A549 (cell line): ENCODE measurements at regions not wholly inside any gene's neighbourhood (a gene's known extent, or its start where the extent isn't known, plus 50 kb on each side); places are given as distances from the start of the nearest gene placed in this dataset.

ENCODE experiments used
- ATAC-seq, 2 experiments: fragments of 200-7000 bp in 1 of 2; fragments of >200 bp in 1 of 2; cut with Nextera tagmentation in 1 of 2; cut with Tn5 transposase in 1 of 2; 3 replicates each; pipeline versions ENCODE4 v1.8.0 to v1.9.1; 2018 to 2020; ENCODE audit warnings: mild to moderate bottlenecking in 1 of 2, moderate library complexity in 1 of 2
- CTCF ChIA-PET: fragments of 300-600 bp; sonication (Branson Sonifier 250); formaldehyde crosslinking; extraction: SDS; loops from one replicate; lab custom pipeline; 2021; ENCODE audit warnings: antibody characterized with exemption, inconsistent platforms; lab: Yijun Ruan, JAX
- POLR2A ChIA-PET: fragments of 350-600 bp; formaldehyde crosslinking; extraction: SDS; loops from one replicate; lab custom pipeline; 2021; ENCODE audit warnings: antibody characterized with exemption, inconsistent platforms; lab: Yijun Ruan, JAX
- DNase-seq, 2 experiments: peaks; one replicate each; pipeline versions ENCODE4 v3.0.0 to v3.0.0-alpha.2; 2011 to 2016; ENCODE audit warnings: low read depth in 1 of 2, low spot score in 1 of 2
- FAIRE-seq: peaks from 2 replicates; lab custom pipeline; 2011; peaks lifted over from hg19 to GRCh38; lab: Jason Lieb, UNC
- H3K27ac ChIP-seq, 2 experiments: fragments of >200 bp; sonication (Bioruptor Twin); formaldehyde crosslinking; 3 replicates each; pipeline ENCODE4 v1.5.1; 2016 to 2017
- H3K4me1 ChIP-seq: fragments of >200 bp; sonication (Bioruptor Twin); formaldehyde crosslinking; 3 replicates; pipeline ENCODE4 v1.6.1; 2016
- H3K4me2 ChIP-seq: fragments of >200 bp; sonication (Bioruptor Twin); formaldehyde crosslinking; 3 replicates; pipeline ENCODE4 v1.6.1; 2016
- H3K4me3 ChIP-seq: fragments of >200 bp; sonication (Bioruptor Twin); formaldehyde crosslinking; 3 replicates; pipeline ENCODE4 v1.5.1; 2016
- H3K9me3 ChIP-seq: fragments of >200 bp; sonication (Bioruptor Twin); formaldehyde crosslinking; 3 replicates; pipeline ENCODE4 v1.6.1; 2016
- ATOH8 ChIP-seq: fragments of 250-450 bp; sonication (Bioruptor Pico); IDR thresholded peaks from 2 replicates; pipeline ENCODE4 v1.5.0; 2020; ENCODE audit warnings: low read depth, mild to moderate bottlenecking, moderate library complexity
- BHLHE40 ChIP-seq: IDR thresholded peaks from 2 replicates; pipeline ENCODE4 v1.6.1; 2012; ENCODE audit warnings: low read depth, low read length, inconsistent platforms
- CBX2 ChIP-seq: fragments of 200-600 bp; sonication (generic); IDR thresholded peaks from 2 replicates; pipeline ENCODE4 v1.6.1; 2016; ENCODE audit warnings: low read depth, mild to moderate bottlenecking, borderline replicate concordance
- CEBPB ChIP-seq, 2 experiments: fragments of >200 bp in 1 of 2; sonication (Bioruptor Twin) in 1 of 2; formaldehyde crosslinking in 1 of 2; IDR thresholded peaks; 2 replicates each; pipeline ENCODE4 v1.6.1; 2012 to 2016
- CHD2 ChIP-seq: fragments of 150-350 bp; IDR thresholded peaks from 2 replicates; pipeline ENCODE4 v1.6.1; 2014; ENCODE audit warnings: low read length; ENCODE audit not compliant: partially characterized antibody
- CHD4 ChIP-seq: fragments of 200-600 bp; sonication (generic); IDR thresholded peaks from 2 replicates; pipeline ENCODE4 v1.6.1; 2016; ENCODE audit warnings: antibody characterized with exemption, mild to moderate bottlenecking, borderline replicate concordance
- EHF ChIP-seq: fragments of 250-450 bp; sonication (Bioruptor Pico); IDR thresholded peaks from 2 replicates; pipeline ENCODE4 v1.5.0; 2020; ENCODE audit warnings: mild to moderate bottlenecking
- EHMT2 ChIP-seq: fragments of 200-600 bp; sonication (generic); IDR thresholded peaks from 2 replicates; pipeline ENCODE4 v1.6.1; 2016; ENCODE audit warnings: antibody characterized with exemption, low read depth, mild to moderate bottlenecking, moderate library complexity
- EP300 ChIP-seq, 2 experiments: fragments of >200 bp; sonication (Bioruptor Twin); formaldehyde crosslinking; IDR thresholded peaks; 2 replicates in 1 of 2; 3 replicates in 1 of 2; pipeline ENCODE4 v1.6.1; 2016 to 2017
- ESRRA ChIP-seq: fragments of 150-350 bp; IDR thresholded peaks from 2 replicates; pipeline ENCODE4 v1.6.1; 2014; ENCODE audit warnings: mild to moderate bottlenecking, low read length, borderline replicate concordance
- FOXS1 ChIP-seq: fragments of 250-450 bp; sonication (Bioruptor Pico); IDR thresholded peaks from 2 replicates; pipeline ENCODE4 v1.5.0; 2020; ENCODE audit warnings: mild to moderate bottlenecking, moderate library complexity
- HDAC2 ChIP-seq: fragments of 200-600 bp; sonication (generic); IDR thresholded peaks from 2 replicates; pipeline ENCODE4 v1.6.1; 2016
- HES2 ChIP-seq: fragments of >200 bp; sonication (Bioruptor Twin); formaldehyde crosslinking; IDR thresholded peaks from 2 replicates; pipeline ENCODE4 v1.6.1; 2016
- HOXA7 ChIP-seq: fragments of 250-450 bp; sonication (Bioruptor Pico); IDR thresholded peaks from 2 replicates; pipeline ENCODE4 v1.5.0; 2020; ENCODE audit warnings: mild to moderate bottlenecking, moderate library complexity
- HOXB13 ChIP-seq: fragments of 250-450 bp; sonication (Bioruptor Pico); IDR thresholded peaks from 2 replicates; pipeline ENCODE4 v1.5.0; 2020; ENCODE audit warnings: low read depth, mild to moderate bottlenecking, moderate library complexity
- KDM1A ChIP-seq: fragments of 200-600 bp; sonication (generic); IDR thresholded peaks from 2 replicates; pipeline ENCODE4 v1.6.1; 2016; ENCODE audit warnings: low read depth, mild to moderate bottlenecking
- MAFK ChIP-seq: fragments of 450-650 bp; IDR thresholded peaks from 2 replicates; pipeline ENCODE4 v1.6.1; 2014; ENCODE audit not compliant: partially characterized antibody
- MAX ChIP-seq: IDR thresholded peaks from 2 replicates; pipeline ENCODE4 v1.6.1; 2012
- MAZ ChIP-seq: fragments of 150-350 bp; IDR thresholded peaks from 2 replicates; pipeline ENCODE4 v1.6.1; 2014; ENCODE audit warnings: antibody characterized with exemption, low read depth, low read length, borderline replicate concordance
- MYC ChIP-seq: IDR thresholded peaks from 2 replicates; pipeline ENCODE4 v1.6.1; 2012; ENCODE audit warnings: mild to moderate bottlenecking, inconsistent platforms, low read length, improper control_type of control experiment, borderline replicate concordance
- POLR2A ChIP-seq: IDR thresholded peaks from 2 replicates; pipeline ENCODE4 v1.6.1; 2012; ENCODE audit warnings: mild to moderate bottlenecking, low read length
- POLR2AphosphoS2 ChIP-seq: conservative IDR thresholded peaks from 2 replicates; pipeline ENCODE4 v1.6.1; 2012; ENCODE audit warnings: low read length, improper control_type of control experiment, inconsistent platforms
- RARB ChIP-seq: fragments of 250-450 bp; sonication (Bioruptor Pico); IDR thresholded peaks from 2 replicates; pipeline ENCODE4 v1.8.0; 2021; ENCODE audit warnings: mild to moderate bottlenecking, moderate library complexity
- REST ChIP-seq: fragments of 200-600 bp; sonication (generic); IDR thresholded peaks from 2 replicates; pipeline ENCODE4 v1.6.1; 2016; ENCODE audit warnings: antibody characterized with exemption, mild to moderate bottlenecking, moderate library complexity
- RNF2 ChIP-seq: fragments of 200-600 bp; sonication (generic); IDR thresholded peaks from 2 replicates; pipeline ENCODE4 v1.6.1; 2016; ENCODE audit warnings: low read depth, mild to moderate bottlenecking, antibody characterized with exemption, moderate library complexity, borderline replicate concordance
- SMC3 ChIP-seq: fragments of >200 bp; sonication (Bioruptor Twin); formaldehyde crosslinking; IDR thresholded peaks from 3 replicates; pipeline ENCODE4 v1.6.1; 2018; ENCODE audit warnings: inconsistent platforms
- SREBF2 ChIP-seq: fragments of 450-650 bp; IDR thresholded peaks from 2 replicates; pipeline ENCODE4 v1.6.1; 2014; ENCODE audit warnings: mild to moderate bottlenecking, moderate library complexity
- USF2 ChIP-seq: fragments of 450-650 bp; IDR thresholded peaks from 2 replicates; pipeline ENCODE4 v1.6.1; 2014; ENCODE audit warnings: antibody characterized with exemption
- ZFP36 ChIP-seq: fragments of 450-650 bp; IDR thresholded peaks from 2 replicates; pipeline ENCODE4 v1.6.1; 2014; ENCODE audit warnings: borderline replicate concordance; ENCODE audit not compliant: partially characterized antibody
- ZNF302 ChIP-seq: fragments of 250-450 bp; sonication (Bioruptor Pico); IDR thresholded peaks from 2 replicates; pipeline ENCODE4 v1.9.0; 2021; ENCODE audit warnings: inconsistent platforms, mild to moderate bottlenecking, moderate library complexity
- WGBS: methylation state at CpG from one replicate; pipeline ENCODE4 v1.1.6; 2017; ENCODE audit errors: missing lambda C conversion rate; 5-methylcytosine and 5-hydroxymethylcytosine counted together

- no peak for TF ChIP-seq CBX2
- TF ChIP-seq FOXS1 (CRISPR knock-in tag) = no peak
- no peak for TF ChIP-seq MAZ
- no peak for TF ChIP-seq ZFP36
- no peak for TF ChIP-seq EHMT2
- no peak for TF ChIP-seq RARB (CRISPR knock-in tag)
These were observed 1054.2 kb downstream of the NAALADL2 start (continued) for GRCh38 chr3:175913286-175913685.

- H3K27ac ChIP-seq = no peak overlapping the region
- ATAC-seq = no peak
- ChIA-PET CTCF (no interaction called here), POLR2A (no interaction called here)
- H3K4me1 ChIP-seq = no peaks in the 10 kb centered on the region
- H3K4me3 ChIP-seq = no peak overlapping the region
- H3K9me3 ChIP-seq = no peaks in the 10 kb centered on the region
- no peak overlapping the region for H3K4me2 ChIP-seq
- TF ChIP-seq POLR2A = no peak
- TF ChIP-seq MAFK = peak; percentile 22
- no peak for DNase-seq
- 25% methylated on average over 1 of the region's 1 CpG for WGBS
- FAIRE-seq = no peak
These were observed 1052.8 kb downstream of the NAALADL2 start for GRCh38 chr3:175911937-175912336.

- no peak for TF ChIP-seq SMC3
- TF ChIP-seq USF2 = no peak
- TF ChIP-seq MAZ = no peak
- TF ChIP-seq ESRRA = no peak
- no peak for TF ChIP-seq KDM1A
- no peak for TF ChIP-seq RNF2
- no peak for TF ChIP-seq HOXB13 (CRISPR knock-in tag)
- TF ChIP-seq SREBF2 = no peak
- TF ChIP-seq CBX2 = no peak
- 62% methylated on average over 1 of the region's 1 CpG for WGBS
These were observed 1043.1 kb downstream of the NAALADL2 start for GRCh38 chr3:175902226-175902625.

GRCh38 chr3:175898194-175898593, 1039.1 kb downstream of the NAALADL2 start:
- FAIRE-seq (no peak), ATAC-seq (no peak), DNase-seq (no peak)
- no peak overlapping the region for H3K27ac ChIP-seq
- WGBS = 37% methylated on average over 2 of the region's 2 CpGs
- no peaks in the 10 kb centered on the region for H3K9me3 ChIP-seq
- H3K4me3 ChIP-seq = no peak overlapping the region
- ChIA-PET CTCF (interaction anchor here (0.5 kb wide), 1 partner anchor 1082 kb away, joined by 3 read pairs; no protein-coding TSS in a partner anchor), POLR2A (no interaction called here)
- no peak for TF ChIP-seq HDAC2
- TF ChIP-seq POLR2A = no peak
- TF ChIP-seq HES2 = no peak
- no peak for TF ChIP-seq CEBPB (IDR thresholded peaks at IDR 0.05)
- TF ChIP-seq ESRRA = no peak
- no peak for TF ChIP-seq REST
- TF ChIP-seq CHD4 = no peak
- TF ChIP-seq ZNF302 (CRISPR knock-in tag) = no peak
- no peak for TF ChIP-seq MAX
- no peak for TF ChIP-seq ATOH8
- TF ChIP-seq BHLHE40 = no peak
- TF ChIP-seq FOXS1 (CRISPR knock-in tag) = no peak
- TF ChIP-seq HOXA7 = no peak
- no peak for TF ChIP-seq CHD2
- TF ChIP-seq EHF (CRISPR knock-in tag) = no peak
- TF ChIP-seq EP300 (IDR thresholded peaks at IDR 0.05) = no peak
- no peak for TF ChIP-seq SREBF2
- no peak for TF ChIP-seq POLR2AphosphoS2
- TF ChIP-seq MYC = no peak
- H3K4me1 ChIP-seq = no peaks in the 10 kb centered on the region
- no peak overlapping the region for H3K4me2 ChIP-seq

More at GRCh38 chr3:175902226-175902625, 1043.1 kb downstream of the NAALADL2 start:
- H3K27ac ChIP-seq = no peak overlapping the region
- H3K4me2 ChIP-seq = no peak overlapping the region
- ChIA-PET POLR2A (no interaction called here), CTCF (no interaction called here)
- no peak overlapping the region for H3K4me3 ChIP-seq
- DNase-seq = no peak
- no peaks in the 10 kb centered on the region for H3K9me3 ChIP-seq
- FAIRE-seq = no peak
- no peaks in the 10 kb centered on the region for H3K4me1 ChIP-seq
- no peak for ATAC-seq
